OCI-LY3 (cell line): ENCODE measurements at regions not wholly inside any gene's neighbourhood (a gene's known extent, or its start where the extent isn't known, plus 50 kb on each side); places are given as distances from the start of the nearest gene placed in this dataset.

Experiments used
- EZH2phosphoT487 ChIP-seq: fragments of 200-600 bp; shearing (Covaris generic); IDR thresholded peaks from 2 replicates; pipeline ENCODE4 v1.6.1; 2018; ENCODE audit warnings: antibody characterized with exemption, mixed run types, low read depth
- TF ChIP-seq, protein P1 (sequence below): fragments of 200-600, 300-600 bp; sonication (generic); IDR thresholded peaks from 2 replicates; pipeline ENCODE4 v1.5.1; 2014; ENCODE audit warnings: antibody characterized with exemption, low read length, low read depth

DNA sequence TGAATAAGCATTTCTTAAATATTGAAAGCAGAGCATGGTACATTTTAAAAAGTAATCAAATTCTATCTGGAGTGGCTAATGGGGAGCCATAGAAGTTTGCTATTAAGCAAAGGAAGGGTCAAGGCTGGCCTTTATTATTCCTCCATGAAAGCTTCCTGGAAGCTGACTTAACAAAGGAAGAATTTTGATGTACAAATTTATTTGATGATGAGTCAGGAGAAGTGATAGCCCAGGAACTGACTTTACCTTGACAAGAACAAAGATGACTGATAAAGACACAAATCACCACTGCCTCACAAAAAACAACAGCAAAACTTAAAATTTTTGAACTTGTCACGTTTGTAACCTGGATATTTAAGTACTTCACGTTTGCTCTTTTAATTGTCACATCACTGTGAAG is 872.1 kb downstream of the PCDH7 start:
- TF ChIP-seq, protein P1, sequence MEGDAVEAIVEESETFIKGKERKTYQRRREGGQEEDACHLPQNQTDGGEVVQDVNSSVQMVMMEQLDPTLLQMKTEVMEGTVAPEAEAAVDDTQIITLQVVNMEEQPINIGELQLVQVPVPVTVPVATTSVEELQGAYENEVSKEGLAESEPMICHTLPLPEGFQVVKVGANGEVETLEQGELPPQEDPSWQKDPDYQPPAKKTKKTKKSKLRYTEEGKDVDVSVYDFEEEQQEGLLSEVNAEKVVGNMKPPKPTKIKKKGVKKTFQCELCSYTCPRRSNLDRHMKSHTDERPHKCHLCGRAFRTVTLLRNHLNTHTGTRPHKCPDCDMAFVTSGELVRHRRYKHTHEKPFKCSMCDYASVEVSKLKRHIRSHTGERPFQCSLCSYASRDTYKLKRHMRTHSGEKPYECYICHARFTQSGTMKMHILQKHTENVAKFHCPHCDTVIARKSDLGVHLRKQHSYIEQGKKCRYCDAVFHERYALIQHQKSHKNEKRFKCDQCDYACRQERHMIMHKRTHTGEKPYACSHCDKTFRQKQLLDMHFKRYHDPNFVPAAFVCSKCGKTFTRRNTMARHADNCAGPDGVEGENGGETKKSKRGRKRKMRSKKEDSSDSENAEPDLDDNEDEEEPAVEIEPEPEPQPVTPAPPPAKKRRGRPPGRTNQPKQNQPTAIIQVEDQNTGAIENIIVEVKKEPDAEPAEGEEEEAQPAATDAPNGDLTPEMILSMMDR: no peak
- no peak for TF ChIP-seq EZH2phosphoT487
